GM21737 (cell line): ENCODE measurements at regions not wholly inside any gene's neighbourhood (a gene's known extent, or its start where the extent isn't known, plus 50 kb on each side); places are given as distances from the start of the nearest gene placed in this dataset.
"Not testable (repeated sequence)": the region's sequence is repeated elsewhere in the genome, so short reads cannot be mapped to it uniquely, and the experiment has no call there.

Source experiments
- ATAC-seq: cut with Tn5 transposase; IDR thresholded peaks from one replicate; pipeline ENCODE4 v1.9.1; 2021; ENCODE audit warnings: mild to moderate bottlenecking, moderate library complexity; ENCODE audit not compliant: unreplicated experiment

- ATAC-seq, result no peak
Measured at GRCh38 chr13:85137516-85137915, 661.7 kb downstream of the SLITRK6 start.

- no peak for ATAC-seq
Measured at GRCh38 chr13:85132986-85133385, 666.2 kb downstream of the SLITRK6 start.

- not testable (repeated sequence) for ATAC-seq
Measured at GRCh38 chr13:85123501-85123900, 675.7 kb downstream of the SLITRK6 start.

- ATAC-seq, result no peak
Measured at GRCh38 chr13:85108356-85108755, 690.9 kb downstream of the SLITRK6 start.

GRCh38 chr13:85099245-85099644 lies 700.0 kb downstream of the SLITRK6 start:
- ATAC-seq, result no peak

GRCh38 chr13:85095418-85096272 lies 703.6 kb downstream of the SLITRK6 start:
- ATAC-seq, result no peak

- ATAC-seq, result no peak
Measured at GRCh38 chr13:85093808-85094207, 705.4 kb downstream of the SLITRK6 start.

- ATAC-seq, result no peak
Measured at GRCh38 chr13:85091631-85092234, 707.5 kb downstream of the SLITRK6 start.

GRCh38 chr13:85089186-85089585 lies 710.0 kb downstream of the SLITRK6 start:
- no peak for ATAC-seq

- ATAC-seq, result no peak
Measured at GRCh38 chr13:85080691-85081090, 718.5 kb downstream of the SLITRK6 start.

GRCh38 chr13:85076343-85076742 lies 722.9 kb downstream of the SLITRK6 start:
- no peak for ATAC-seq

- no peak for ATAC-seq
Measured at GRCh38 chr13:85074543-85075313, 724.5 kb downstream of the SLITRK6 start.

GRCh38 chr13:85068231-85068630 lies 731.0 kb downstream of the SLITRK6 start:
- ATAC-seq, result no peak

- no peak for ATAC-seq
Measured at GRCh38 chr13:85040215-85040614, 759.0 kb downstream of the SLITRK6 start.

- no peak for ATAC-seq
Measured at GRCh38 chr13:85031771-85032170, 767.4 kb downstream of the SLITRK6 start.

GRCh38 chr13:85028035-85028434 lies 771.2 kb downstream of the SLITRK6 start:
- no peak for ATAC-seq

GRCh38 chr13:85019121-85019520 lies 780.1 kb downstream of the SLITRK6 start:
- no peak for ATAC-seq

- ATAC-seq, result no peak
Measured at GRCh38 chr13:85013006-85013405, 786.2 kb downstream of the SLITRK6 start.

- no peak for ATAC-seq
Measured at GRCh38 chr13:85009447-85009846, 789.8 kb downstream of the SLITRK6 start.

- ATAC-seq, result no peak
Measured at GRCh38 chr13:84999252-84999651, 800.0 kb downstream of the SLITRK6 start.

GRCh38 chr13:84998681-84999080 lies 800.5 kb downstream of the SLITRK6 start:
- ATAC-seq, result no peak

GRCh38 chr13:84997858-84998257 lies 801.4 kb downstream of the SLITRK6 start:
- ATAC-seq, result no peak
